ENCODE measurements at regions not wholly inside any gene's neighbourhood (a gene's known extent, or its start where the extent isn't known, plus 50 kb on each side); places are given as distances from the start of the nearest gene placed in this dataset.

GRCh38 chr3:68173012-68173634, 518.7 kb upstream of the SUCLG2 start (continued):
- no peak for TF ChIP-seq SAP30 (IDR thresholded peaks at IDR 0.05; ENCODE audit: insufficient read depth, insufficient replicate concordance, low read length)
- no peak for TF ChIP-seq JUND (IDR thresholded peaks at IDR 0.05; ENCODE audit: low read length)
- TF ChIP-seq BCL11A (IDR thresholded peaks at IDR 0.05; ENCODE audit: low read depth in 2 of 2, low read length in 2 of 2) = no peak
- no peak for TF ChIP-seq SP1 (IDR thresholded peaks at IDR 0.05; ENCODE audit: low read depth, low read length)
- TF ChIP-seq KDM4A (IDR thresholded peaks at IDR 0.05; ENCODE audit: low read depth, low read length, severe bottlenecking) = no peak
- no peak for TF ChIP-seq TAF7 (optimal IDR thresholded peaks at IDR 0.05; ENCODE audit: borderline replicate concordance, low read depth, low read length)
